AG09319 (cell line): ENCODE measurements at regions not wholly inside any gene's neighbourhood (a gene's known extent, or its start where the extent isn't known, plus 50 kb on each side); places are given as distances from the start of the nearest gene placed in this dataset.
"Not testable (repeated sequence)": the region's sequence is repeated elsewhere in the genome, so short reads cannot be mapped to it uniquely, and the experiment has no call there.

Experiments
- DNase-seq: peaks from one replicate; pipeline ENCODE4 v3.0.0-alpha.2; 2010; ENCODE audit warnings: low read depth; ENCODE audit errors: extremely low read depth
- CTCF ChIP-seq: IDR thresholded peaks from 2 replicates; pipeline ENCODE4 v1.5.1; 2011; ENCODE audit warnings: low read depth, mild to moderate bottlenecking, inconsistent platforms, low read length, moderate library complexity

- TF ChIP-seq CTCF: no peak
Measured at GRCh38 chr6:169918239-169918953, 167.0 kb downstream of the ERMARD start.

GRCh38 chr6:169917153-169917552 is 165.7 kb downstream of the ERMARD start:
- TF ChIP-seq CTCF: no peak
- DNase-seq: no peak

More at GRCh38 chr6:169918239-169918953, 167.0 kb downstream of the ERMARD start:
- DNase-seq: no peak

- DNase-seq: no peak
- TF ChIP-seq CTCF: no peak
Measured at GRCh38 chr6:169915769-169916550, 164.5 kb downstream of the ERMARD start.

- DNase-seq: not testable (repeated sequence)
Measured at GRCh38 chr6:169913745-169914144, 162.3 kb downstream of the ERMARD start.

GRCh38 chr6:169913096-169913638 is 161.7 kb downstream of the ERMARD start:
- TF ChIP-seq CTCF: no peak
- no peak for DNase-seq

GRCh38 chr6:169912266-169913095 is 161.1 kb downstream of the ERMARD start:
- TF ChIP-seq CTCF: no peak

More at GRCh38 chr6:169912266-169913095, 161.1 kb downstream of the ERMARD start:
- no peak for DNase-seq
